DOHH2 (cell line): ENCODE measurements at regions not wholly inside any gene's neighbourhood (a gene's known extent, or its start where the extent isn't known, plus 50 kb on each side); places are given as distances from the start of the nearest gene placed in this dataset.
"Not testable (repeated sequence)": the region's sequence is repeated elsewhere in the genome, so short reads cannot be mapped to it uniquely, and the experiment has no call there.

ENCODE experiments used
- H3F3A ChIP-seq: fragments of 200-600 bp; sonication (generic), shearing (Covaris generic); 2 replicates; pipeline ENCODE4 v1.6.0; 2016; ENCODE audit warnings: antibody characterized with exemption, mild to moderate bottlenecking; ENCODE audit not compliant: control insufficient read depth, insufficient read depth
- H3K27ac ChIP-seq: fragments of 200-600 bp; sonication (generic); 2 replicates; pipeline ENCODE4 v1.5.1; 2014; ENCODE audit warnings: low read depth, mild to moderate bottlenecking, low read length, moderate library complexity
- H3K27me3 ChIP-seq: fragments of 200-600 bp; sonication (generic); 2 replicates; pipeline ENCODE4 v1.6.1; 2014; ENCODE audit warnings: mild to moderate bottlenecking, low read length, mixed read lengths; ENCODE audit not compliant: control insufficient read depth
- H3K36me3 ChIP-seq: fragments of 200-600 bp; sonication (generic); 2 replicates; pipeline ENCODE4 v1.6.1; 2014; ENCODE audit warnings: mild to moderate bottlenecking, low read length, moderate library complexity, mixed read lengths; ENCODE audit not compliant: control insufficient read depth
- H3K4me1 ChIP-seq: fragments of 200-600 bp; sonication (generic); 2 replicates; pipeline ENCODE4 v1.6.1; 2014; ENCODE audit warnings: mild to moderate bottlenecking, low read length, mixed read lengths; ENCODE audit not compliant: control insufficient read depth
- H3K4me2 ChIP-seq: fragments of 200-600 bp; sonication (generic); 2 replicates; pipeline ENCODE4 v1.6.0; 2014; ENCODE audit warnings: mild to moderate bottlenecking, low read length, moderate library complexity
- H3K4me3 ChIP-seq: fragments of 200-600 bp; sonication (generic); 2 replicates; pipeline ENCODE4 v1.5.1; 2014; ENCODE audit warnings: mild to moderate bottlenecking, low read length, mixed read lengths
- H3K79me2 ChIP-seq: fragments of 200-600 bp; sonication (generic); 2 replicates; pipeline ENCODE4 v1.6.1; 2014; ENCODE audit warnings: mild to moderate bottlenecking, low read length, mixed read lengths; ENCODE audit not compliant: control insufficient read depth
- H3K9me2 ChIP-seq: fragments of 200-600 bp; sonication (generic); replicated peaks from 2 replicates; pipeline ENCODE4 v1.6.1; 2014; ENCODE audit warnings: mild to moderate bottlenecking, low read length, mixed read lengths; ENCODE audit not compliant: control insufficient read depth
- H3K9me3 ChIP-seq: fragments of 200-600 bp; sonication (generic); 2 replicates; pipeline ENCODE4 v1.6.1; 2014; ENCODE audit warnings: antibody characterized with exemption, low read length, mixed read lengths; ENCODE audit not compliant: control insufficient read depth, insufficient read depth
- H4K20me1 ChIP-seq: fragments of 200-600 bp; sonication (generic); 2 replicates; pipeline ENCODE4 v1.6.0; 2014; ENCODE audit warnings: low read depth, mild to moderate bottlenecking, antibody characterized with exemption, low read length, moderate library complexity; ENCODE audit not compliant: control insufficient read depth, insufficient read depth
- CTCF ChIP-seq: fragments of 200-600 bp; sonication (generic); IDR thresholded peaks from one replicate; pipeline ENCODE4 v1.5.1; 2014; ENCODE audit warnings: antibody characterized with exemption, mild to moderate bottlenecking, low read depth, low read length; ENCODE audit not compliant: poor library complexity, severe bottlenecking
- EZH2phosphoT487 ChIP-seq: fragments of 200-600 bp; sonication (generic); IDR thresholded peaks from 2 replicates; pipeline ENCODE4 v1.6.1; 2017; ENCODE audit warnings: borderline replicate concordance, mild to moderate bottlenecking, antibody characterized with exemption, low read length, moderate library complexity, mixed read lengths

- no peaks in the 10 kb centered on the region for H3K9me2 ChIP-seq
- H4K20me1 ChIP-seq = no peaks in the 10 kb centered on the region
- TF ChIP-seq EZH2phosphoT487 = no peak
- no peaks in the 10 kb centered on the region for H3F3A ChIP-seq
- peaks cover 4% of the 10 kb centered on the region; the same call in 1 of the 2 replicates for H3K27me3 ChIP-seq
- no peaks in the 10 kb centered on the region for H3K36me3 ChIP-seq
- H3K27ac ChIP-seq = no peak overlapping the region
- no peak overlapping the region for H3K4me3 ChIP-seq
- H3K4me1 ChIP-seq = no peaks in the 10 kb centered on the region
- H3K9me3 ChIP-seq = no peaks in the 10 kb centered on the region
- no peaks in the 10 kb centered on the region for H3K79me2 ChIP-seq
- no peak overlapping the region for H3K4me2 ChIP-seq
These were observed 139.9 kb downstream of the SKIDA1 start for GRCh38 chr10:21385536-21385935.

GRCh38 chr10:21379143-21379542 lies 146.3 kb downstream of the SKIDA1 start:
- TF ChIP-seq EZH2phosphoT487 = no peak
- TF ChIP-seq CTCF = no peak

GRCh38 chr10:21375274-21375673 lies 150.2 kb downstream of the SKIDA1 start:
- not testable (repeated sequence) for H3K9me3 ChIP-seq, H3K4me2 ChIP-seq, H3K79me2 ChIP-seq, H3K9me2 ChIP-seq, H3K27me3 ChIP-seq, H3F3A ChIP-seq, H3K27ac ChIP-seq, H3K36me3 ChIP-seq, H3K4me3 ChIP-seq, H4K20me1 ChIP-seq, H3K4me1 ChIP-seq

More at GRCh38 chr10:21379143-21379542, 146.3 kb downstream of the SKIDA1 start:
- H3K9me2 ChIP-seq = no peaks in the 10 kb centered on the region
- no peaks in the 10 kb centered on the region for H4K20me1 ChIP-seq
- no peaks in the 10 kb centered on the region for H3F3A ChIP-seq
- no peak overlapping the region for H3K4me2 ChIP-seq
- no peaks in the 10 kb centered on the region for H3K36me3 ChIP-seq
- no peaks in the 10 kb centered on the region for H3K4me1 ChIP-seq
- peaks cover 4% of the 10 kb centered on the region; the same call in 1 of the 2 replicates for H3K27me3 ChIP-seq
- no peak overlapping the region for H3K4me3 ChIP-seq
- no peaks in the 10 kb centered on the region for H3K79me2 ChIP-seq
- H3K27ac ChIP-seq = no peak overlapping the region
- H3K9me3 ChIP-seq = no peaks in the 10 kb centered on the region

GRCh38 chr10:21373881-21374280 lies 151.6 kb downstream of the SKIDA1 start:
- not testable (repeated sequence) for H4K20me1 ChIP-seq, H3F3A ChIP-seq, H3K4me1 ChIP-seq, H3K9me2 ChIP-seq, H3K27me3 ChIP-seq, H3K79me2 ChIP-seq, H3K36me3 ChIP-seq, H3K9me3 ChIP-seq, H3K27ac ChIP-seq, H3K4me2 ChIP-seq, H3K4me3 ChIP-seq

- H3K79me2 ChIP-seq = no peaks in the 10 kb centered on the region
- H3K4me2 ChIP-seq = no peak overlapping the region
These were observed 152.7 kb downstream of the SKIDA1 start for GRCh38 chr10:21372651-21373410.

More at GRCh38 chr10:21372651-21373410, 152.7 kb downstream of the SKIDA1 start:
- no peaks in the 10 kb centered on the region for H3K4me1 ChIP-seq
- no peaks in the 10 kb centered on the region for H3K36me3 ChIP-seq
- TF ChIP-seq EZH2phosphoT487 (no peak), CTCF (no peak)
- no peaks in the 10 kb centered on the region for H3F3A ChIP-seq
- no peaks in the 10 kb centered on the region for H3K9me2 ChIP-seq
- no peaks in the 10 kb centered on the region for H3K27me3 ChIP-seq
- H3K9me3 ChIP-seq = no peaks in the 10 kb centered on the region
- no peaks in the 10 kb centered on the region for H4K20me1 ChIP-seq
- no peak overlapping the region for H3K27ac ChIP-seq
- H3K4me3 ChIP-seq = no peak overlapping the region
